Esophagus muscularis mucosa (tissue), 4 donors: ENCODE measurements at regions not wholly inside any gene's neighbourhood (a gene's known extent, or its start where the extent isn't known, plus 50 kb on each side); places are given as distances from the start of the nearest gene placed in this dataset.

Source experiments
- CTCF ChIP-seq, 3 experiments: fragments of 200-600 bp in 2 of 3; fragments of 450-650 bp in 1 of 3; sonication (generic) in 2 of 3; IDR thresholded peaks; one replicate each; pipeline ENCODE4 v1.5.1; 2017 to 2019; ENCODE audit warnings: antibody characterized with exemption in 3 of 3, mild to moderate bottlenecking in 2 of 3, moderate library complexity in 1 of 3
- EP300 ChIP-seq: sonication (generic); formaldehyde crosslinking; IDR thresholded peaks from one replicate; pipeline ENCODE4 v1.6.1; 2017; ENCODE audit warnings: antibody characterized with exemption
- POLR2A ChIP-seq: fragments of 450-650 bp; IDR thresholded peaks from one replicate; pipeline ENCODE4 v1.6.1; 2017; ENCODE audit warnings: antibody characterized with exemption, moderate library complexity, mild to moderate bottlenecking, low read depth
- POLR2AphosphoS5 ChIP-seq, 2 donors: sonication (generic); formaldehyde crosslinking; IDR thresholded peaks; one replicate each; pipeline ENCODE4 v1.6.1; 2017; ENCODE audit warnings: antibody characterized with exemption in 2 of 2

GRCh38 chr1:60463146-60463545 lies 389.6 kb upstream of the C1orf87 start:
- TF ChIP-seq CTCF (IDR thresholded peaks at IDR 0.05) (no peak), EP300 (no peak), POLR2A (no peak), POLR2AphosphoS5 (IDR thresholded peaks at IDR 0.05) (no peak)
